ENCODE measurements at regions not wholly inside any gene's neighbourhood (a gene's known extent, or its start where the extent isn't known, plus 50 kb on each side); places are given as distances from the start of the nearest gene placed in this dataset.

- Histone ChIP-seq H3K27me3 (ENCODE audit: insufficient read depth, low read depth, low read length) (no peaks in the 10 kb centered on the region), H2AFZ (ENCODE audit: low read depth, low read length) (no peak overlapping the region), H3K79me2 (replicated peaks; ENCODE audit: insufficient read depth, low read length) (no peaks in the 10 kb centered on the region), H3K4me3 (ENCODE audit: low read length) (no peak overlapping the region), H4K20me1 (ENCODE audit: insufficient read depth) (no peaks in the 10 kb centered on the region), H3K9me2 (ENCODE audit: insufficient read depth, low read length) (no peaks in the 10 kb centered on the region), H3K27ac (ENCODE audit: low read length) (no peak overlapping the region), H3K4me2 (ENCODE audit: low read length) (no peak overlapping the region), H3K9ac (ENCODE audit: low read length) (no peak overlapping the region), H3K9me3 (ENCODE audit: low read length) (no peaks in the 10 kb centered on the region), H3K36me3 (ENCODE audit: insufficient read depth, low read length) (no peaks in the 10 kb centered on the region), H3F3A (ENCODE audit: insufficient read depth, low read length, poor library complexity, severe bottlenecking) (no peaks in the 10 kb centered on the region)
- TF ChIP-seq RAD21 (conservative IDR thresholded peaks at IDR 0.05) (no peak), TAF1 (IDR thresholded peaks at IDR 0.05; ENCODE audit: low read depth) (no peak), EP300 (conservative IDR thresholded peaks at IDR 0.05; ENCODE audit: poor library complexity, severe bottlenecking) (no peak), SMC3 (conservative IDR thresholded peaks at IDR 0.05; ENCODE audit: poor library complexity) (no peak), POLR2AphosphoS5 (IDR thresholded peaks at IDR 0.05) (no peak), REST (IDR thresholded peaks at IDR 0.05; ENCODE audit: borderline replicate concordance) (no peak), CTCF (IDR thresholded peaks at IDR 0.05; ENCODE audit: poor library complexity, severe bottlenecking) (no peak), EZH2 (IDR thresholded peaks at IDR 0.05; ENCODE audit: borderline replicate concordance, insufficient read depth, low read length, poor library complexity, severe bottlenecking) (no peak), MXI1 (conservative IDR thresholded peaks at IDR 0.05; ENCODE audit: poor library complexity, severe bottlenecking) (no peak)
These were observed 194.2 kb downstream of the POU4F1 start for GRCh38 chr13:78409172-78409571.

- TF ChIP-seq TAF1 (IDR thresholded peaks at IDR 0.05; ENCODE audit: low read depth) (no peak), MXI1 (conservative IDR thresholded peaks at IDR 0.05; ENCODE audit: poor library complexity, severe bottlenecking) (no peak), POLR2AphosphoS5 (IDR thresholded peaks at IDR 0.05) (no peak), EP300 (conservative IDR thresholded peaks at IDR 0.05; ENCODE audit: poor library complexity, severe bottlenecking) (no peak), SMC3 (conservative IDR thresholded peaks at IDR 0.05; ENCODE audit: poor library complexity) (no peak), EZH2 (IDR thresholded peaks at IDR 0.05; ENCODE audit: borderline replicate concordance, insufficient read depth, low read length, poor library complexity, severe bottlenecking) (no peak), REST (IDR thresholded peaks at IDR 0.05; ENCODE audit: borderline replicate concordance) (no peak), CTCF (IDR thresholded peaks at IDR 0.05; ENCODE audit: poor library complexity, severe bottlenecking) (no peak), RAD21 (conservative IDR thresholded peaks at IDR 0.05) (no peak)
- H3K27me3 ChIP-seq (ENCODE audit: insufficient read depth, low read depth, low read length) = no peaks in the 10 kb centered on the region
- no peaks in the 10 kb centered on the region for H4K20me1 ChIP-seq (ENCODE audit: insufficient read depth)
- H3K79me2 ChIP-seq (replicated peaks; ENCODE audit: insufficient read depth, low read length) = no peaks in the 10 kb centered on the region
- no peak overlapping the region for H3K9ac ChIP-seq (ENCODE audit: low read length)
- H3F3A ChIP-seq (ENCODE audit: insufficient read depth, low read length, poor library complexity, severe bottlenecking) = no peaks in the 10 kb centered on the region
- H2AFZ ChIP-seq (ENCODE audit: low read depth, low read length) = no peak overlapping the region
- H3K9me2 ChIP-seq (ENCODE audit: insufficient read depth, low read length) = no peaks in the 10 kb centered on the region
- H3K36me3 ChIP-seq (ENCODE audit: insufficient read depth, low read length) = no peaks in the 10 kb centered on the region
- no peak overlapping the region for H3K27ac ChIP-seq (ENCODE audit: low read length)
- no peaks in the 10 kb centered on the region for H3K9me3 ChIP-seq (ENCODE audit: low read length)
- H3K4me2 ChIP-seq (ENCODE audit: low read length) = no peak overlapping the region
- H3K4me3 ChIP-seq (ENCODE audit: low read length) = no peak overlapping the region
These were observed 198.4 kb downstream of the POU4F1 start for GRCh38 chr13:78404846-78405360.

Measured in neural cell (in vitro differentiated cells).